H1 (cell line): ENCODE measurements at regions not wholly inside any gene's neighbourhood (a gene's known extent, or its start where the extent isn't known, plus 50 kb on each side); places are given as distances from the start of the nearest gene placed in this dataset.
A peak's percentile ranks its signal among the peaks of the same experiment; 100 is the strongest.

Experiments used
- CTCF ChIA-PET: fragments of 300-600 bp; sonication (Branson Sonifier 250); formaldehyde crosslinking; loops from one replicate; lab custom pipeline; 2021; ENCODE audit not compliant: partially characterized antibody; lab: Charles Lee
- POLR2A ChIA-PET: fragments of 300-600 bp; sonication (Branson Sonifier 250); formaldehyde crosslinking; loops from one replicate; lab custom pipeline; 2021; ENCODE audit warnings: inconsistent platforms; ENCODE audit not compliant: partially characterized antibody; lab: Charles Lee
- DNase-seq, 2 experiments: peaks; one replicate each; pipeline versions ENCODE4 v3.0.0 to v3.0.0-alpha.2; 2010 to 2022; ENCODE audit warnings: low spot score in 2 of 2, low read depth in 1 of 2, mixed read lengths in 1 of 2
- FAIRE-seq: peaks from 2 replicates; lab custom pipeline; 2011; peaks lifted over from hg19 to GRCh38; lab: Jason Lieb, UNC
- H2AFZ ChIP-seq: 2 replicates; pipeline ENCODE4 v1.8.1; 2012; ENCODE audit warnings: low read length, inconsistent platforms
- H2AK5ac ChIP-seq: 2 replicates; pipeline ENCODE4 v1.6.1; 2013; ENCODE audit warnings: low read depth, low read length
- H2BK120ac ChIP-seq: replicated peaks from 2 replicates; pipeline ENCODE3; 2013; ENCODE audit warnings: low read depth, low read length, inconsistent platforms
- H2BK12ac ChIP-seq: 2 replicates; pipeline ENCODE4 v1.6.1; 2013; ENCODE audit warnings: low read depth, low read length
- H2BK15ac ChIP-seq: 2 replicates; pipeline ENCODE4 v1.6.1; 2013; ENCODE audit warnings: low read length
- H2BK20ac ChIP-seq: 2 replicates; pipeline ENCODE4 v1.6.1; 2013; ENCODE audit warnings: low read length
- H2BK5ac ChIP-seq: 2 replicates; pipeline ENCODE4 v1.6.1; 2013; ENCODE audit warnings: low read depth, low read length
- H3K14ac ChIP-seq: 2 replicates; pipeline ENCODE4 v1.6.1; 2013; ENCODE audit warnings: inconsistent platforms; ENCODE audit not compliant: insufficient read length
- H3K18ac ChIP-seq: 2 replicates; pipeline ENCODE4 v1.6.1; 2013; ENCODE audit warnings: low read length; ENCODE audit errors: extremely low read depth
- H3K23ac ChIP-seq: 2 replicates; pipeline ENCODE4 v1.6.1; 2013; ENCODE audit warnings: inconsistent platforms; ENCODE audit not compliant: insufficient read length
- H3K23me2 ChIP-seq: 2 replicates; pipeline ENCODE4 v1.6.1; 2013; ENCODE audit warnings: low read depth, low read length
- H3K27ac ChIP-seq: 2 replicates; pipeline ENCODE4 v1.6.1; 2011; ENCODE audit warnings: low read depth, low read length, inconsistent platforms
- H3K27me3 ChIP-seq, 4 experiments: replicated peaks in 1 of 4; 1 replicate in 1 of 4; 2 replicates in 3 of 4; pipeline versions ENCODE4 v1.6.1 to v1.8.1; 2011 to 2013; ENCODE audit warnings: low read length in 3 of 4, mild to moderate bottlenecking in 3 of 4, inconsistent platforms in 2 of 4, mixed read lengths in 2 of 4, moderate library complexity in 1 of 4; ENCODE audit not compliant: control insufficient read depth in 3 of 4, insufficient read depth in 3 of 4; ENCODE audit errors: extremely low read depth in 1 of 4
- H3K36me3 ChIP-seq, 4 experiments: 2 replicates each; pipeline versions ENCODE4 v1.6.1 to v1.8.1; 2011 to 2013; ENCODE audit warnings: mild to moderate bottlenecking in 4 of 4, low read length in 3 of 4, moderate library complexity in 2 of 4, control low read depth in 1 of 4, inconsistent platforms in 1 of 4; ENCODE audit not compliant: insufficient read depth in 4 of 4, control insufficient read depth in 2 of 4
- H3K4ac ChIP-seq: replicated peaks from 2 replicates; pipeline ENCODE3; 2013; ENCODE audit warnings: low read length, low read depth, mixed read lengths, inconsistent platforms; ENCODE audit not compliant: insufficient read length
- H3K4me1 ChIP-seq, 4 experiments: replicated peaks in 1 of 4; 1 replicate in 1 of 4; 2 replicates in 3 of 4; pipeline versions ENCODE4 v1.6.1 to v1.8.1; 2011 to 2013; ENCODE audit warnings: low read length in 3 of 4, inconsistent platforms in 2 of 4, mixed read lengths in 1 of 4; ENCODE audit not compliant: insufficient read depth in 4 of 4, control insufficient read depth in 3 of 4
- H3K4me2 ChIP-seq, 2 experiments: 2 replicates each; pipeline versions ENCODE4 v1.6.1 to v1.8.1; 2011 to 2013; ENCODE audit warnings: low read depth in 2 of 2, low read length in 2 of 2, control low read depth in 1 of 2, inconsistent platforms in 1 of 2, mild to moderate bottlenecking in 1 of 2; ENCODE audit not compliant: insufficient read depth in 1 of 2
- H3K4me3 ChIP-seq, 4 experiments: fragments of 200-600, 300-600 bp in 1 of 4; sonication (generic), shearing (Covaris generic), sonication (Bioruptor Twin) in 1 of 4; 2 replicates each; pipeline versions ENCODE4 v1.5.1 to v1.8.1; 2011 to 2016; ENCODE audit warnings: low read length in 4 of 4, low read depth in 3 of 4, control low read depth in 2 of 4, inconsistent platforms in 2 of 4, mild to moderate bottlenecking in 2 of 4, mixed read lengths in 1 of 4, moderate library complexity in 1 of 4; ENCODE audit not compliant: insufficient read depth in 2 of 4; ENCODE audit errors: extremely low read depth in 1 of 4
- H3K56ac ChIP-seq: replicated peaks from 2 replicates; pipeline ENCODE3; 2013; ENCODE audit warnings: low read depth, mild to moderate bottlenecking, mixed read lengths, low read length, inconsistent platforms; ENCODE audit not compliant: insufficient read length
- H3K79me1 ChIP-seq: 2 replicates; pipeline ENCODE4 v1.6.1; 2013; ENCODE audit warnings: low read depth, low read length, control low read depth
- H3K79me2 ChIP-seq, 2 experiments: 2 replicates each; pipeline versions ENCODE4 v1.6.1 to v1.8.1; 2012 to 2013; ENCODE audit warnings: low read length in 2 of 2, mild to moderate bottlenecking in 2 of 2, inconsistent platforms in 1 of 2; ENCODE audit not compliant: insufficient read depth in 2 of 2, control insufficient read depth in 1 of 2
- H3K9ac ChIP-seq, 4 experiments: replicated peaks in 1 of 4; 1 replicate in 1 of 4; 2 replicates in 3 of 4; pipeline versions ENCODE4 v1.6.1 to v1.8.1; 2011 to 2013; ENCODE audit warnings: low read depth in 3 of 4, low read length in 3 of 4, control low read depth in 2 of 4, mild to moderate bottlenecking in 2 of 4, moderate library complexity in 2 of 4, inconsistent platforms in 1 of 4; ENCODE audit errors: extremely low read depth in 1 of 4
- H3K9me3 ChIP-seq, 2 experiments: 2 replicates each; pipeline versions ENCODE4 v1.6.1 to v1.8.1; 2012 to 2013; ENCODE audit warnings: mild to moderate bottlenecking in 2 of 2, moderate library complexity in 2 of 2, control low read depth in 1 of 2, inconsistent platforms in 1 of 2, low read depth in 1 of 2, low read length in 1 of 2, mixed read lengths in 1 of 2; ENCODE audit not compliant: insufficient read depth in 2 of 2
- H4K20me1 ChIP-seq, 2 experiments: replicated peaks in 1 of 2; 2 replicates each; pipeline versions ENCODE3 to v1.8.1; 2011 to 2013; ENCODE audit warnings: inconsistent platforms in 2 of 2, low read length in 2 of 2, mild to moderate bottlenecking in 1 of 2; ENCODE audit not compliant: insufficient read depth in 2 of 2, control insufficient read depth in 1 of 2
- H4K5ac ChIP-seq: 2 replicates; pipeline ENCODE4 v1.6.1; 2013; ENCODE audit warnings: low read length, low read depth, mixed read lengths, inconsistent platforms; ENCODE audit not compliant: insufficient read length
- H4K8ac ChIP-seq: 2 replicates; pipeline ENCODE4 v1.8.0; 2013; ENCODE audit warnings: mild to moderate bottlenecking, moderate library complexity, low read length, inconsistent platforms; ENCODE audit not compliant: insufficient read depth; ENCODE audit errors: extremely low read depth
- H4K91ac ChIP-seq: replicated peaks from 2 replicates; pipeline ENCODE3; 2013; ENCODE audit warnings: low read length, mixed read lengths, inconsistent platforms; ENCODE audit not compliant: insufficient read length
- CBX8 ChIP-seq: fragments of 300-800, 300-1000 bp; sonication (generic); IDR thresholded peaks from 2 replicates; pipeline ENCODE4 v1.7.1; 2016; ENCODE audit warnings: low read depth, low read length, borderline replicate concordance
- CTBP2 ChIP-seq: IDR thresholded peaks from 2 replicates; pipeline ENCODE4 v1.7.0; 2011; ENCODE audit warnings: borderline replicate concordance, mild to moderate bottlenecking, moderate library complexity, mixed read lengths, low read length; ENCODE audit not compliant: insufficient read depth, insufficient read length
- KDM1A ChIP-seq: fragments of 200-600, 300-600 bp; sonication (generic); IDR thresholded peaks from 2 replicates; pipeline ENCODE4 v1.7.1; 2016; ENCODE audit warnings: mild to moderate bottlenecking, low read length, borderline replicate concordance
- POLR2AphosphoS5 ChIP-seq: IDR thresholded peaks from 2 replicates; pipeline ENCODE4 v1.6.1; 2011; ENCODE audit warnings: low read depth, low read length
- RAD21 ChIP-seq, 2 experiments: IDR thresholded peaks in 1 of 2; conservative IDR thresholded peaks in 1 of 2; 2 replicates each; pipeline ENCODE4 v1.6.1; 2011; ENCODE audit warnings: low read depth in 2 of 2, low read length in 2 of 2, improper control_type of control experiment in 1 of 2, inconsistent platforms in 1 of 2, mild to moderate bottlenecking in 1 of 2, moderate library complexity in 1 of 2
- RFX5 ChIP-seq: IDR thresholded peaks from 2 replicates; pipeline ENCODE4 v1.6.1; 2011; ENCODE audit warnings: low read depth, low read length, improper control_type of control experiment, borderline replicate concordance
- RNF2 ChIP-seq: fragments of 200-900, 300-1000 bp; sonication (generic); IDR thresholded peaks from 2 replicates; pipeline ENCODE4 v1.7.1; 2016; ENCODE audit warnings: borderline replicate concordance, low read depth, mild to moderate bottlenecking, antibody characterized with exemption, low read length; ENCODE audit not compliant: poor library complexity, severe bottlenecking; ENCODE audit errors: missing control alignments
- SIRT6 ChIP-seq: IDR thresholded peaks from one replicate; pipeline ENCODE4 v1.7.1; 2012; ENCODE audit warnings: low read length, inconsistent platforms
- SRF ChIP-seq: IDR thresholded peaks from 2 replicates; pipeline ENCODE4 v1.6.1; 2011; ENCODE audit warnings: mild to moderate bottlenecking, low read depth, low read length, moderate library complexity
- USF2 ChIP-seq: IDR thresholded peaks from 2 replicates; pipeline ENCODE4 v1.6.1; 2011; ENCODE audit warnings: low read length, improper control_type of control experiment
- WGBS, 2 experiments: shearing (Covaris generic) in 1 of 2; methylation state at CpG; one replicate each; pipeline versions ENCODE4 v1.1.6 to v1.1.7; 2013 to 2015; ENCODE audit warnings: low lambda C conversion rate in 2 of 2, mixed read lengths in 2 of 2, inconsistent platforms in 1 of 2, low coverage in 1 of 2, missing lambda C conversion rate in 1 of 2; ENCODE audit not compliant: insufficient replicate concordance in 2 of 2, insufficient coverage in 1 of 2, insufficient read length in 1 of 2; ENCODE audit errors: extremely low coverage in 1 of 2, missing lambda C conversion rate in 1 of 2; 5-methylcytosine and 5-hydroxymethylcytosine counted together

- Histone ChIP-seq H3K56ac (no peak overlapping the region), H4K5ac (no peak overlapping the region), H2BK120ac (no peak overlapping the region), H3K4me1 (no peaks in the 10 kb centered on the region), H3K27me3 (no peaks in the 10 kb centered on the region), H2AFZ (no peak overlapping the region), H3K14ac (no peak overlapping the region), H3K9ac (no peak overlapping the region), H4K20me1 (no peaks in the 10 kb centered on the region), H3K79me2 (no peaks in the 10 kb centered on the region), H2BK5ac (no peak overlapping the region), H2AK5ac (no peak overlapping the region), H3K79me1 (no peaks in the 10 kb centered on the region), H3K23me2 (no peaks in the 10 kb centered on the region), H3K23ac (no peak overlapping the region), H3K27ac (no peak overlapping the region), H2BK20ac (no peak overlapping the region), H3K4me2 (no peak overlapping the region), H3K4ac (no peak overlapping the region), H4K91ac (no peak overlapping the region), H4K8ac (no peak overlapping the region), H3K9me3 (no peaks in the 10 kb centered on the region), H2BK12ac (no peak overlapping the region), H3K18ac (no peak overlapping the region), H3K36me3 (no peaks in the 10 kb centered on the region), H3K4me3 (no peak overlapping the region), H2BK15ac (no peak overlapping the region)
- 79% methylated on average over 2 of the region's 2 CpGs; no CpG with 5 or more reads in 1 of the 2 experiments for WGBS, 2 experiments
- ChIA-PET CTCF (interaction anchor here (1.1 to 1.9 kb wide), 2 partner anchors 13 to 23 kb away, joined by 3 to 7 read pairs; no protein-coding TSS in a partner anchor), POLR2A (interaction anchor here (1.1 kb wide), 1 partner anchor 66 kb away, joined by 3 read pairs; no protein-coding TSS in a partner anchor)
- TF ChIP-seq CBX8 (no peak), SIRT6 (no peak), KDM1A (no peak), RNF2 (no peak), RAD21 (IDR thresholded peaks at IDR 0.05 in 1 of 2, conservative IDR thresholded peaks at IDR 0.05 in 1 of 2; ENCODE audit: low read depth in 2 of 2, low read length in 2 of 2) (no peak), CTBP2 (no peak), SRF (no peak), RFX5 (no peak), USF2 (no peak), POLR2AphosphoS5 (no peak)
- DNase-seq: peak in 1 of 2 experiments; percentile 22
- FAIRE-seq: no peak
Measured at GRCh38 chr10:31098046-31098445, 66.4 kb upstream of the ZNF438 start.
